HepG2 (cell line): ENCODE measurements at regions not wholly inside any gene's neighbourhood (a gene's known extent, or its start where the extent isn't known, plus 50 kb on each side); places are given as distances from the start of the nearest gene placed in this dataset.

Experiments
- AGO2 ChIP-seq: fragments of 200-400 bp; formaldehyde crosslinking; optimal IDR thresholded peaks from 2 replicates; pipeline ENCODE3; 2017; ENCODE audit warnings: mild to moderate bottlenecking, low read depth, low read length, moderate library complexity
- BRD4 ChIP-seq: sonication (generic); formaldehyde crosslinking; IDR thresholded peaks from 2 replicates; pipeline ENCODE4 v1.4.0; 2020; ENCODE audit warnings: missing genetic modification reagents
- CAMTA2 ChIP-seq: sonication (generic); formaldehyde crosslinking; IDR thresholded peaks from 2 replicates; pipeline ENCODE4 v1.4.0; 2020; ENCODE audit warnings: mild to moderate bottlenecking, missing genetic modification reagents, borderline replicate concordance
- ETV6 ChIP-seq: sonication (generic); formaldehyde crosslinking; conservative IDR thresholded peaks from 2 replicates; pipeline ENCODE4 v1.4.0; 2020; ENCODE audit warnings: missing genetic modification reagents
- FIP1L1 ChIP-seq: fragments of 200-400 bp; formaldehyde crosslinking; IDR thresholded peaks from 2 replicates; pipeline ENCODE4 v1.6.1; 2018; ENCODE audit warnings: low read depth, mild to moderate bottlenecking, low read length, moderate library complexity, borderline replicate concordance; ENCODE audit not compliant: insufficient read depth
- FOXA3 ChIP-seq: IDR thresholded peaks from 2 replicates; pipeline ENCODE4 v1.6.1; 2016; ENCODE audit warnings: missing genetic modification reagents, missing compliant biosample characterization
- HMGXB3 ChIP-seq: sonication (generic); formaldehyde crosslinking; IDR thresholded peaks from 2 replicates; pipeline ENCODE4 v1.4.0; 2020; ENCODE audit warnings: missing genetic modification reagents, borderline replicate concordance
- HOXD1 ChIP-seq: sonication (generic); formaldehyde crosslinking; IDR thresholded peaks from 2 replicates; pipeline ENCODE4 v1.5.0; 2020; ENCODE audit warnings: missing genetic modification reagents
- PBX2 ChIP-seq: IDR thresholded peaks from 2 replicates; pipeline ENCODE4 v1.6.1; 2016; ENCODE audit warnings: control low read depth
- PHB2 ChIP-seq: fragments of 450-650 bp; IDR thresholded peaks from 2 replicates; pipeline ENCODE4 v1.6.1; 2018; ENCODE audit not compliant: partially characterized antibody
- RBAK ChIP-seq: sonication (generic); formaldehyde crosslinking; IDR thresholded peaks from 2 replicates; pipeline ENCODE4 v1.5.1; 2020; ENCODE audit warnings: mild to moderate bottlenecking, missing genetic modification reagents
- SMAD9 ChIP-seq: sonication (generic); formaldehyde crosslinking; IDR thresholded peaks from 2 replicates; pipeline ENCODE4 v1.5.1; 2020; ENCODE audit warnings: mild to moderate bottlenecking, missing genetic modification reagents
- TEAD2 ChIP-seq: sonication (generic); formaldehyde crosslinking; IDR thresholded peaks from 2 replicates; pipeline ENCODE4 v1.9.0; 2021; ENCODE audit warnings: missing genetic modification reagents
- ZFP1 ChIP-seq: IDR thresholded peaks from 2 replicates; pipeline ENCODE4 v1.6.1; 2016
- ZKSCAN8 ChIP-seq: IDR thresholded peaks from 2 replicates; pipeline ENCODE4 v1.6.1; 2016; ENCODE audit warnings: borderline replicate concordance, missing genetic modification reagents, missing compliant biosample characterization
- ZNF441 ChIP-seq: sonication (generic); formaldehyde crosslinking; IDR thresholded peaks from 2 replicates; pipeline ENCODE4 v1.7.0; 2021; ENCODE audit warnings: missing genetic modification reagents, borderline replicate concordance
- ZNF75D ChIP-seq: sonication (generic); formaldehyde crosslinking; IDR thresholded peaks from 2 replicates; pipeline ENCODE4 v1.8.1; 2023; ENCODE audit warnings: missing genetic modification reagents, mild to moderate bottlenecking, borderline replicate concordance
- ZNF784 ChIP-seq: sonication (generic); formaldehyde crosslinking; IDR thresholded peaks from 2 replicates; pipeline ENCODE4 v1.5.1; 2020; ENCODE audit warnings: missing genetic modification reagents, mild to moderate bottlenecking, borderline replicate concordance
- ZNF879 ChIP-seq: sonication (generic); formaldehyde crosslinking; IDR thresholded peaks from 2 replicates; pipeline ENCODE4 v1.8.1; 2023; ENCODE audit warnings: missing genetic modification reagents
- ZNF891 ChIP-seq: sonication (generic); formaldehyde crosslinking; IDR thresholded peaks from 2 replicates; pipeline ENCODE4 v1.5.0; 2020; ENCODE audit warnings: mild to moderate bottlenecking, missing genetic modification reagents
- ZUFSP ChIP-seq: sonication (generic); formaldehyde crosslinking; IDR thresholded peaks from 2 replicates; pipeline ENCODE4 v1.9.0; 2021; ENCODE audit warnings: missing genetic modification reagents, mild to moderate bottlenecking, borderline replicate concordance

- TF ChIP-seq HMGXB3 (CRISPR knock-in tag) (no peak), ZNF441 (CRISPR knock-in tag) (0 out of 2 replicates have a peak, but pooled peaks have one; percentile 61), ZNF75D (CRISPR knock-in tag) (no peak), AGO2 (no peak), ZUFSP (CRISPR knock-in tag) (no peak), ZNF879 (peak; percentile 87; the same call in 1 of the 2 replicates), BRD4 (CRISPR knock-in tag) (peak; percentile 66; the same call in 1 of the 2 replicates), ETV6 (CRISPR knock-in tag) (0 out of 2 replicates have a peak, but pooled peaks have one; percentile 26), ZFP1 (no peak), TEAD2 (CRISPR knock-in tag) (no peak), HOXD1 (CRISPR knock-in tag) (0 out of 2 replicates have a peak, but pooled peaks have one; percentile 54), FOXA3 (peak; percentile 19; the same call in 1 of the 2 replicates), SMAD9 (CRISPR knock-in tag) (no peak), ZNF784 (CRISPR knock-in tag) (no peak; the same call in 1 of the 2 replicates), PHB2 (no peak), ZKSCAN8 (peak; percentile 61; the same call in 1 of the 2 replicates), CAMTA2 (CRISPR knock-in tag) (no peak), PBX2 (no peak), ZNF891 (CRISPR knock-in tag) (no peak), FIP1L1 (no peak), RBAK (CRISPR knock-in tag) (no peak)
Observed at GRCh38 chr2:47309952-47310800, 58.9 kb upstream of the EPCAM start (continued).
